Activated T-cell treated with anti-CD3 and anti-CD28 coated beads, Interleukin-2, amount 50 U/mL, for 4 hours (primary cell): ENCODE measurements at regions not wholly inside any gene's neighbourhood (a gene's known extent, or its start where the extent isn't known, plus 50 kb on each side); places are given as distances from the start of the nearest gene placed in this dataset.
"Not testable (repeated sequence)": the region's sequence is repeated elsewhere in the genome, so short reads cannot be mapped to it uniquely, and the experiment has no call there.

ENCODE experiments used
- ATAC-seq, 2 donors: fragments of 200-7000 bp; cut with Tn5 transposase; one replicate each; pipeline ENCODE4 v1.10.0; 2021
- DNase-seq: peaks from one replicate; pipeline ENCODE4 v3.0.0-alpha.2; 2020
- H3K27me3 Mint-ChIP-seq: one replicate; pipeline ENCODE4 v1.8.0; 2021; ENCODE audit warnings: low read depth, mixed read lengths
- H3K36me3 Mint-ChIP-seq: one replicate; pipeline ENCODE4 v1.8.0; 2022; ENCODE audit warnings: mixed read lengths; ENCODE audit not compliant: insufficient read depth
- H3K4me1 Mint-ChIP-seq: one replicate; pipeline ENCODE4 v1.8.0; 2021; ENCODE audit warnings: low read depth, mixed read lengths
- H3K4me3 Mint-ChIP-seq: one replicate; pipeline ENCODE4 v1.8.0; 2021; ENCODE audit warnings: mild to moderate bottlenecking, moderate library complexity, mixed read lengths
- H3K9me3 Mint-ChIP-seq: one replicate; pipeline ENCODE4 v1.8.0; 2021; ENCODE audit warnings: mixed read lengths

DNA sequence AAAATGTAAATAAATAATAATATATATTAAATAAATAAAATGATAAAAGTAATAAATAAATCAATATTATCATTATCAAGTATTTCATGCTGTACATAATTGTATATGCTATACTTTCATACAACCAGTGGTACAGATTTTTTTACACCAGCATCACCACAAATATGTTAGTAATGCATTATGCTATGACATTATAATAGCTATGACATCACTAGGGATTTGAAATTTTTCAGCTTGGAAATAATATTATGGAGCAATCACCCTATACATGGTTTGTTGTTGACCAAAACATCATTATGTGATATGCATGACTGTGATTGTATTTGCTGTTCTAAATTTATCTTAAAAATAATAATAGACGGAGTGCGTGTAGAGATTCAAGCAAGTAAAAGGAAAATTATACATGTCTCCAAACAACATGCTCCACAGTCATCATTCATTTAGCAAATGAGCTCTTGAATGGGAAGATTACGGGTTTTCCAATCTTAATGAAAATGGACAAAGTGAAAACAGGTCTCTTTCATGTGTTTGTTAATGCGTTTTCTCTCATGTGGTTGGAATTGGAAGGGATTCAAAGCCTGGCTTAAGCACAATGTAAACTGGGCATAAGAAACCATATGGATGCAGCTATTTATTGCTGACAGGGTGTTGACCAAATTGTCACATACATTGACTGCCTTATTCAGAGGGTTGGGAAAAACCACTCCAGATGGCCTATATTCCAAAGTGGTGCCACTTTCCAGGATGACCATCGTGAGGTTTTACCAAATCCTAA, 643.0 kb upstream of the RGMB start:
- Mint-ChIP-seq H3K4me1 (no peaks in the 10 kb centered on the region), H3K9me3 (no peaks in the 10 kb centered on the region), H3K27me3 (no peaks in the 10 kb centered on the region), H3K36me3 (no peaks in the 10 kb centered on the region), H3K4me3 (no peak overlapping the region)
- DNase-seq (no peak), ATAC-seq (no peak)

DNA sequence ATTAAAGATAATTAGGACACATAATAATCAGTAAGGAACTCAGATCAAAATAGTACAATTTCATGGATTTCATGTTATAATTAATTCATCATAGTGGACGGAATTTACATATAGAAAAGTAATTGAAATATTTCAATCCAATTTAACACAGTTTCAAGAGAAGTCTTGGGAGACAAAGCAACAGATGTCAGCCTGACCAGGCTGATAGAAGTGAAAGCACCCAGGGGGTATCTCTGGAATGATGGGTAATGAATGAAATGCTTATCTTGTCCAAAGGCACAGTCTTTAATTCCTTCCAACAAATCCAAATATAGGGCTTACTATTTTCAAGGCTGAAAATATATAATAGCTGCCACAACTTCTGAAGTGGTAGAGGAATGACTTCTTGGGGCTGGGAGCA, 629.3 kb upstream of the RGMB start:
- H3K36me3 Mint-ChIP-seq: no peaks in the 10 kb centered on the region
- ATAC-seq (no peak), DNase-seq (no peak)
- H3K4me3 Mint-ChIP-seq: no peak overlapping the region
- no peaks in the 10 kb centered on the region for H3K27me3 Mint-ChIP-seq
- no peaks in the 10 kb centered on the region for H3K4me1 Mint-ChIP-seq
- no peaks in the 10 kb centered on the region for H3K9me3 Mint-ChIP-seq

DNA sequence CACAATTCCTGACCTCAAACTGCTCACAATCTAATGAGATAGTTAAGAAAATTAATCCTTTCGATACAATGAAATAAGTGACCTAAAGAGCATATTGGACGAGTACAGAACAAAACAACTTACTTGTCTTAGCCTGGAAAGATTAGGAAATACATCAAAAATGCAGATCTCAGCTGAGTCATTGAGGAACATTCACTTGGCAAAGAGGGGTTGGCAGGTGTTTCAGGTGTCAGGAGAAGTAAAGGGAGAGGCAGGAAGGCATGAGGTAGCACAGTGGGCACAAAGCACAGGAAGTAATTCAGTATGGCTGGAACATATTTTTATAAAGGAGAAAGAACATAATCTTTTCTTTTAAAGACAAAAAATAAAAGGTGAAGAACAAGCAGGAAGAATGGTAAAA, 628.8 kb upstream of the RGMB start:
- Mint-ChIP-seq H3K36me3 (no peaks in the 10 kb centered on the region), H3K4me3 (no peak overlapping the region), H3K27me3 (no peaks in the 10 kb centered on the region), H3K4me1 (no peaks in the 10 kb centered on the region), H3K9me3 (no peaks in the 10 kb centered on the region)
- DNase-seq (no peak), ATAC-seq (no peak)

DNA sequence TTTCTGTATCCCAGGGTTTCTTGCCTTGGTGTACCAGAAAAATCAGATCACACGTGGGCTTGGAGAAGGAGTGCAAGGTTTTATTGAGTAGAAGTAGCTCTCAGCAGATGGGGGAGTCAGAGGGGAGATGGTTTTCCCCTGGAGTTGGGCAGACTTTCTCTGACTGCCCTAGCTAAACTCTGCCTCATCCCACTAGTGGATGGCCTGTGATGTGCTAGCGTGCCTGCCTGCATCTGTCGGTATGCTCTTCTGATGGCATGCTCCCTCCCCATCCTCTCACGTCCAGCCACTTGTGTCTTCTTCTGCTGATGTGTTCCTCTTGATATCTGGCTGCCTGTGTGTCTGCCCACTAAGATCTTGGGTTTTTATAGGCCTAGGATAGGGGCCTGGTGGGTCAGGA, 616.1 kb upstream of the RGMB start:
- no peak for DNase-seq
- no peaks in the 10 kb centered on the region for H3K27me3 Mint-ChIP-seq
- ATAC-seq: no peak
- no peaks in the 10 kb centered on the region for H3K9me3 Mint-ChIP-seq
- no peak overlapping the region for H3K4me3 Mint-ChIP-seq
- no peaks in the 10 kb centered on the region for H3K36me3 Mint-ChIP-seq
- H3K4me1 Mint-ChIP-seq: no peaks in the 10 kb centered on the region

DNA sequence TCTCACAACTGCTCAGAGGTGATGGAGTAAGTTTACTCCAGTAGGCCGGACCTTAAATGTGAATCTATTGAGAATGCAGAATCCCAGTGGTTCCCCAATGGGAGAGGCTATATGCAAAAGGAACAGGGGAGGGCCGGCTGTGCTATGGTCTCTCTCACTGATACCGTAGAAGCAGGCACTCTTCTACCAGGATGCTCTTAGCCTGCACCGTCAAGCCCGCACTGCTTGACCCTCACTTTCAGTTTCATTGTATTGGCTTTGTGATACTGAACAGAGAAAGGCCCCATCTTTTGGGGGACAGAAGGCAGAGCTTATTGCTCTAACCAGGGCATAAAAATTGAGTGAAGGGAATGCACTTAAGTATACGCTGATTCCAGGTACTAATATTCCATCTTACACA, 615.0 kb upstream of the RGMB start:
- no peak for DNase-seq
- H3K4me1 Mint-ChIP-seq: no peaks in the 10 kb centered on the region
- no peaks in the 10 kb centered on the region for H3K9me3 Mint-ChIP-seq
- H3K4me3 Mint-ChIP-seq: no peak overlapping the region
- H3K27me3 Mint-ChIP-seq: no peaks in the 10 kb centered on the region
- no peaks in the 10 kb centered on the region for H3K36me3 Mint-ChIP-seq
- no peak for ATAC-seq

DNA sequence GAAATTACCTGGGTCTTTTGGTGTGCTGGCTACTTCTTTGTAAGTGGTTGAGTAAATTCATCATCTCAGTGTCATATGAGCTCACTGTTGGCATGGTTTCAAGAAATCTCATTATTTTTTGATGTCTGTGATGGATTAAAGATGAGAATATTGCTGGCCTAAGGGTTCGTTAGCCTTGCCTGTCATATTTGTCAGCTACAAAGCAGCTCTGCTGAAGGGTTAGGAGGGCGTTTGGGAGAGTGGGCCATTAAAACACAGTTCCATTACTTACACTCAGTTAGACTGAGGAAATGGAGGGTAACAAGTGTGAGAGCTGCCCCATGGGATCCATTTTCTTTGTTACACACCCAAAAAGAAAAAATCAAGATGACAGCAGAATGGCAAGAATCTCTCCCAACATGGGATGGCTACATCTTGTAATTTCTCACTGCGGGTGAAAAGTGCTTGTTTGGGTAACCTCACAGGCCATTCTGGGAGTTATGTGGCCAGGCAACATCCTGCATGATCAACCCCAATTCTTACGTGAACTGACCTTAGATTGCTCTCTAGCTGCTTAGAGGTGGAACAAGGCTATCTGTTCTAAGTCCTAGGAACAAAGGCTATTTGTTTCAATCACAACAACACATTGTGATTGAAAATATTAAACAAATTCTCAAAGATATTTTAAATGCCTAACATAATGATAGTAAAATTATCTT, 609.5 kb upstream of the RGMB start:
- DNase-seq (no peak), ATAC-seq (no peak)
- H3K27me3 Mint-ChIP-seq: no peaks in the 10 kb centered on the region
- H3K36me3 Mint-ChIP-seq: no peaks in the 10 kb centered on the region
- no peaks in the 10 kb centered on the region for H3K4me1 Mint-ChIP-seq
- H3K9me3 Mint-ChIP-seq: no peaks in the 10 kb centered on the region
- no peak overlapping the region for H3K4me3 Mint-ChIP-seq

DNA sequence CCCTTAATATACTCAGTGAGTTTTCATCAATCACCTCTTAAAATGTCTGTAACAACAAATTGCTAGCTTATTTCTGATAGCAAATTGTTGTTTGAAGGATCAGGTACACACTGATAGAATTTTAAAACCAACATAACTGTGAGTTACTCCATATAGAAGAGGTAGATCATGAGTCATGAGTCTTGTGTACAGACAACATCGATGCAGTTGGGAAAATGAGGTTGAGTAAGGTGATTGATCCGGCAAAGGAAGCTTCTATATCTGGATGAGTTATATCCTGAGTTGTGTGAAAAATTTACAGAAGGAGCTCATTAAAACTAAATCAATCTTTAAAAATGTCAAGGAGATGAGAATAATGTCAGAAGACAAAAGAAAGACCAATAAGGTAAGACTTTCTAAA, 604.6 kb upstream of the RGMB start:
- Mint-ChIP-seq H3K9me3 (no peaks in the 10 kb centered on the region), H3K4me3 (no peak overlapping the region), H3K27me3 (no peaks in the 10 kb centered on the region), H3K4me1 (no peaks in the 10 kb centered on the region), H3K36me3 (no peaks in the 10 kb centered on the region)
- DNase-seq (no peak), ATAC-seq (no peak)

DNA sequence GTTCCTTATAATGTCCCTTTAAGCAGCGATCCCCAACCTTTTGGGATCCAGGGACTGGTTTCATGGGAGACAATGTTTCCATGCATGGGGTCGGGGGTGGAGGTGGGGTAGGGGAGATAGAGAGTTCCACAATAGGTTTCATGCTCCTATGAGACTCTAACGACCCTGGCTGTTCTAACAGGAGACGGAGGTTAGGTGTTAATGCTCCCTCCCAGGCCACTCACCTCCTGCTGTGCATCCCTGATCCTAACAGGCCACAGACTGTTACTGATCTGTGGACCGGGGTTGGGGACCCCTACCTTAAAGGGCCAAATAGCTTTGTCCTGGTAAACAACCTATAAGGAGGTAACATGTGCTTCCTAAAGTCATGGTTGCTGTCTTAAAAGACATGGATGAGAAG, 602.5 kb upstream of the RGMB start:
- Mint-ChIP-seq H3K4me3 (no peak overlapping the region), H3K4me1 (no peaks in the 10 kb centered on the region), H3K36me3 (no peaks in the 10 kb centered on the region), H3K27me3 (no peaks in the 10 kb centered on the region), H3K9me3 (no peaks in the 10 kb centered on the region)
- ATAC-seq (no peak), DNase-seq (no peak)

DNA sequence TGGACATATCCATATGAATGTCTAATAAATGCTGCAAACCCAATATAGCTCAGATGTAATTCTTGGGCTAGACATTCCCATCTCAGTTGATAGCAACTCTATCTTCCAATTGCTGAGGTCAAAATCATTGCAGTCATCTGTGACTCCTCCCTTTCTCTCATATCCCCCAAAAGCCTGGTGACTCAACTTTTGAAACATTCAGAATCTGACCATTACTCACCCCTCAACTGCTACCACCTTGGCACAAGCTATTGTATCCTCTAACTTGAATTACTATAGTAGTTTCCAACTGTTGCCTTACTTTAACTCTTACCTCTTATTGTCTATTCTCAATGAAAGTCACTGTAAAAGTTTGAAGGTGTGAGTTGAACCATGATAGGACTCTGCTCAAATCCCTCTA, 600.1 kb upstream of the RGMB start:
- Mint-ChIP-seq H3K27me3 (no peaks in the 10 kb centered on the region), H3K36me3 (no peaks in the 10 kb centered on the region), H3K4me3 (no peak overlapping the region), H3K9me3 (no peaks in the 10 kb centered on the region), H3K4me1 (no peaks in the 10 kb centered on the region)
- ATAC-seq (no peak), DNase-seq (no peak)

DNA sequence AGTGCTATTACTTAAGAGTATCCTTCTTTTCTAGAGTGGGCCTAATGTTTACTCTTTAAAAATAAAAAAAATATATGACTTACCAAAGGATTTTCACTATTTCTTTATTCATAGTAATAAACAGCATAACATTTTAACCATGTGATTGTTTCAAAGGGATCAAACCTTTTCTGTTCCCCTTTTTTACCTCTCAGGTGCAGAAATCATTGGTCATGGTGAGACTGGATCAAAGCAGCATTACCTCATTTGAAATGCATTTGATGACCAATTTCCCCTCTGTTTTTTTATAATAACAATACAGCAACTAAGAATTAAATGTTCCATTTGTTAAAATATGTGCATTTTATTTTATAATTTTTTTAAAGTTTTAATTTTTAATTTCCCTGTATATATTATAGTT, 598.0 kb upstream of the RGMB start:
- Mint-ChIP-seq H3K4me3 (no peak overlapping the region), H3K4me1 (no peaks in the 10 kb centered on the region), H3K27me3 (no peaks in the 10 kb centered on the region), H3K9me3 (no peaks in the 10 kb centered on the region), H3K36me3 (no peaks in the 10 kb centered on the region)
- ATAC-seq (no peak), DNase-seq (no peak)

DNA sequence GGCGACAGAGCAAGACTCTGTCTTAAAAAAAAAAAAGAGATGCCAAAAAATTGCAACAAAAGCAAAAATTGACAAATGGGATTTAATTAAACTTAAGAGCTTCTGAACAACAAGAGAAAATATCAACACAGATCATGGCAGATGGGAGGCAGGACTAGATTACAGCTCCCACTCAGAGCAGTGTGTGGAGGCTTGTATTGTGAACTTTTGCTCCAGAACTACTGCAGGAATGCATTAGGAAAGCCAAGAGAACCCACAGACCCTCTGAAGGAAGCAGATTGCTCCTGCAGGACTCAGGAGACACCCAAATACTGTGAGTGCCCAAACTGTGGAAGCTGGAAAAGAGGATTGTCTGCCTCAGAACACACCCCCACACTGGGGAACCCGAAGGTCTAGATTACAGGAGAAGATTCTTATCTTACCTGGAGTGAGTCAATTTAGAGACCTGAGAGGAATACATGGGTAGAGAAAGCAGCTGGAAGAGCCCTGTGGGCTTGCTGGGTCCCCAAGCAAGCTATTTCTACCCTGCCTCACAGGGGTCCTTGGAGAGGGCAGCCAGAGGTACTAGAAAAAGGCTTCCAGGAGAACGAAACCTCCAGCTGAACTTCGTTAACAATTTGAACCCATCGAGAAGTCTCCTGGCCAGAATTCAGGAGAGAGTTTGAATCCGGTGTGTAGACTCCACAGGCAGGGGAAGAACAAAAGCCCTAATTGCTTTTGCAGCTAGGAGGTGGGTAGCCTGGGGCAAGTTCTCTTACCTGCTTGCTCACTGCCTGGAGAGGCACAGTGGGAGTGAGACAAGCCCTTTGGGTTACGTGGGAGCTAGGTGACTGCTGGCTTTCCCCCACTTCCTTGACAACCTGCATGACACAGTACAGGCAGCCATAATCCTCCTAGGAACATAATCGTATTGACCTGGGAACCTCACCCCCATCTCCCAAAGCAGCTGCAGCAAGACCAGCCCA, 593.4 kb upstream of the RGMB start:
- Mint-ChIP-seq H3K9me3 (no peaks in the 10 kb centered on the region), H3K36me3 (no peaks in the 10 kb centered on the region), H3K4me3 (no peak overlapping the region), H3K27me3 (no peaks in the 10 kb centered on the region), H3K4me1 (no peaks in the 10 kb centered on the region)
- DNase-seq: no peak
- no peak for ATAC-seq

DNA sequence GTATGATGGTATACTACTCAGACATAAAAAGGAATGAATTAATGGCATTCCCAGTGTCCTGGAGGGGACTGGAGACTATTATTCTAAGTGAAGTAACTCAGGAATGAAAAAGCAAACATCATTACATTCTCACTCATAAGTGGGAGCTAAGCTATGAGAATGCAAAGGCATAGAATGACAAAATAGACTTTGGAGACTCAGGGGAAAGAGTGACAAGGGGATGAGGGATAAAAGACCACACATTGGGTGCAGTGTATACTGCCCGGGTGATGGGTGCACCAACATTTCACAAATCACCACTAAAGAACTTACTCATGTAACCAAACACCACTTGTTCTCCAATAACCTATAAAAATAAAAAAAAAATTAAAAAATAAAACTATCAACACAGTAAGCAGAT, 587.3 kb upstream of the RGMB start:
- no peaks in the 10 kb centered on the region for H3K4me1 Mint-ChIP-seq
- H3K4me3 Mint-ChIP-seq: no peak overlapping the region
- no peaks in the 10 kb centered on the region for H3K27me3 Mint-ChIP-seq
- DNase-seq: no peak
- no peak for ATAC-seq
- H3K9me3 Mint-ChIP-seq: no peaks in the 10 kb centered on the region
- H3K36me3 Mint-ChIP-seq: no peaks in the 10 kb centered on the region

DNA sequence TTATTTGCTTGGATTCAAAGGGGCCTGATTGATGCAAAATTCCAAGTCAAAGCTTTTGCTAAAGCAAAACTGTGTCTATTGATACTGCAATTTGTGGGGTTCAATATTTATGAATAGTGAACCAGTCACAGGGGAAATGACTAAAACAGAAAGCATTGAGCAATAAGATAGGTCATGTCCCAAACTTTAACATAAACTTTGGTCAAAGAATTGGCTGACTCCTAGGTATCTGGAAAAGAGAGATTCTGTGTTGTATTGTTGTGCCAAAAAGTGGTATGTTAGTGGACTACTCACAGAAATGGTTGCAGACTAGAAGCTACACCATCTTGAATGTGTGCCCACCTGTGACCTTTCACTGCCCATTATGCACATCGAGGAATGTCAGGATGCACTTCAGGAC, 585.5 kb upstream of the RGMB start:
- no peaks in the 10 kb centered on the region for H3K36me3 Mint-ChIP-seq
- no peaks in the 10 kb centered on the region for H3K9me3 Mint-ChIP-seq
- H3K27me3 Mint-ChIP-seq: no peaks in the 10 kb centered on the region
- ATAC-seq: no peak
- H3K4me1 Mint-ChIP-seq: no peaks in the 10 kb centered on the region
- DNase-seq: no peak
- H3K4me3 Mint-ChIP-seq: no peak overlapping the region

DNA sequence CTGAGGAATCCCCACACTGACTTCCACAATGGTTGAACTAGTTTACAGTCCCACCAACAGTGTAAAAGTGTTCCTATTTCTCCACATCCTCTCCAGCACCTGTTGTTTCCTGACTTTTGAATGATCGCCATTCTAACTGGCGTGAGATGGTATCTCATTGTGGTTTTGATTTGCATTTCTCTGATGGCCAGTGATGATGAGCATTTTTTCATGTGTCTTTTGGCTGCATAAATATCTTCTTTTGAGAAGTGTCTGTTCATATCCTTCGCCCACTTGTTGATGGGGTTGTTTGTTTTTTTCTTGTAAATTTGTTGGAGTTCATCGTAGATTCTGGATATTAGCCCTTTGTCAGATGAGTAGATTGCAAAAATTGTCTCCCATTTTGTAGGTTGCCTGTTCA, 583.1 kb upstream of the RGMB start:
- H3K36me3 Mint-ChIP-seq, H3K27me3 Mint-ChIP-seq, DNase-seq, H3K4me3 Mint-ChIP-seq, H3K4me1 Mint-ChIP-seq, ATAC-seq, H3K9me3 Mint-ChIP-seq: not testable (repeated sequence)
